ENCODE measurements at regions not wholly inside any gene's neighbourhood (a gene's known extent, or its start where the extent isn't known, plus 50 kb on each side); places are given as distances from the start of the nearest gene placed in this dataset.
A peak's percentile ranks its signal among the peaks of the same experiment; 100 is the strongest.
"Not testable (repeated sequence)": the region's sequence is repeated elsewhere in the genome, so short reads cannot be mapped to it uniquely, and the experiment has no call there.

DNA sequence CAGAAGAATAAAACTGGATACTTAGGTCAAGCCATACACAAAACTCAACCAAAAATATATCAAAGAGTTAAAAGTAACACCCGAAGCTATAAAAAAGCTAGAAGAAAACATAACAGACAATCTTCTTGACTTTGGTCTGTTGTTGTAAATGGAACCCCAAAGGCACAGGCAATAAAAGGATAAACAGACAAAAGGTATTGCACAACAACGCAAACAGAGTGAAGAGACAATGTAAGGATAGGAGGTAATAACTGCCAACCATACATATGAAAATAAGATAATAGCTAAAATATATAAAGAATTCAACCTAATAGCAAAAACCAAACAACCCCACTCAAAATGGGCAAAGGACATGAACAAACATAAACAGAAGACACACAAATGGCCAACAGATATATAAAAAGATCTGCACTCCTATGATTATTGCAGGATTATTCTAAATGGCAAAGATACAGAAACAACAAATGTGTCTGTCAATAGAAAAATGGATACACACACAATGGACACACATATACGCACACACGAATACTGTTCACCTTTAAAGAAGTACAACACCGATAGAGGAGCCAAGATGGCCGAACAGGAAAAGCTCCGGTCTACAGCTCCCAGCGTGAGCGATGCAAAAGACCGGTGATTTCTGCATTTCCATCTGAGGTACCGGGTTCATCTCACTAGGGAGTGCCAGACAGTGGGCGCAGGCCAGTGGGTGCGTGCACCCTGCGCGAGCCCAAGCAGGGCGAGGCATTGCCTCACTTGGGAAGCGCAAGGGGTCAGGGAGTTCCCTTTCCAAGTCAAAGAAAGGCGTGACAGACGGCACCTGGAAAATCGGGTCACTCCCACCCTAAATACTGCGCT is 1137.1 kb downstream of the FSCB start:
- no peak for DNase-seq

DNA sequence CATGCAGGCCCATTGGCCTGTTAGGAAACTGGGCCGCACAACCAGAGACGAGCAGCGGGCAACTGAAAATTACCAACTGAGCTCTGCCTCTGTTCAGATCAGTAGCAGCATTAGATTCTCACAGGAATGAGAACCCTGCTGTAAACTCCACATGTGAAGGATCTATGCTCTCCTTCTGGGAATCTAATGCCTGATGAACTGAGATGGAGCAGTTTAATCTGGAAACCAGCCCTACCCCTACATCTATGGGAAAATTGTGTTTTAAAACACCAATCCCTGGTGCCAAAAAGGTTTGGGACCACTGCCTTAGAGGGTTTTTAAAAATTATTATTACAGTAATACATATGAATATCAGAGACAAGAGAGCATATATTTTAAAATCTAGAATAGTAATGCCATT is 1144.5 kb downstream of the FSCB start:
- DNase-seq, result no peak

DNA sequence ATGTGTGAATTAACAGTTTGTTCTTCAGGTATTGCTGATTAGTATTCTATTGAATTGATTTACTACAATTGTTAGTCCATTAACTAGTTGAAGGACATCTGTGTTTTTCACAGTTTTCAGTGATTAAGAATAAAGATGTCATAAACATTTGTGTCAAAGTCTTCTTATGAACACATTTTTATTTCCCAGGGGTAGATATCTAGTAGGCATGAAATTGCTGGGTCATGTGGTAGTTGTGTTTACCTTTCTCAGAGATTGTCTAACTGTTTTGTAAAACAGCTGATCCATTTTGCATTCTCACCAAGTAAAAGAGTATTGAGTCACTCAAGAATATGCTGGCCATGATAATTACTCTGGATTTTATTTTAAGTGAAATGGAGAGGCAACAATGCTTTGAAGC is 1145.3 kb downstream of the FSCB start:
- DNase-seq, result no peak

DNA sequence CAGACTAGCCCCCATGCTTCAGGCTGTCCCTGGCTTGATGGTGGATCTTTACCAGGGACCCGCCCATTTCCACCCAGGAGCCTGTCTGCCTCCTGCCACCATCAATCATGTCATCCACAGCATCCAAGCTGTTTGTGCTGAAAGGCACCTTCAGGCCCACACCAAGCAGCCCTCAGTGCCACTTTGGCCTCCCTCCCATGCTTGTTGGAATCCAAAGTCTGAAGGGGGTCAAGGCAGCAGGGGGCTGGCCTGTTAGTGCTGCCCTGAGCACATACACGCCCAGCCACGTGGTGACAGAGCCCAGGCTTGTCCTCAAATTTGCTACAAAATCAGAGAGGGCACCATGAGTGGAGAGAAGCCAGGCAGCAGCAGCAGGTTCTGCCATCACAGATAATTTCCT is 1146.8 kb downstream of the FSCB start:
- no peak for DNase-seq

DNA sequence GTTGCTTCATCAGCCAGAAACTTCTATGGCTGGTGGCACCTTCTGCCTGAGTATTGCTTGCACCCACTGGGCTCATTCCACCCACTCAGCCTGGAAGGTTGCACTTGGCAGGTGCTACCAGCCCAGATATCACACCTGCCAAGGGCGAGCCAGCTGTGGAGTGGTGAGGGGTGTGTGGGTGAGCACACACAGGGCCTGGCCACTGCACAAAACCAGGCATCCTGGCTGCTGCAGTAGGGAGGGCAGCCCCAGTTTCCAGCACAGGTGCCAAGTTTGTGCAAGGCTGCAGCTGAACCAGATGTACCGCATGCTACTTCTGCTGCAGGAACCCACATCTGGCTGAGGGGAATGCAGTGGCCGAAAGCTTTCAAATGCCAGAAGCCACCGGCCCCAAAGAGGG is 1147.8 kb downstream of the FSCB start:
- no peak for DNase-seq

DNA sequence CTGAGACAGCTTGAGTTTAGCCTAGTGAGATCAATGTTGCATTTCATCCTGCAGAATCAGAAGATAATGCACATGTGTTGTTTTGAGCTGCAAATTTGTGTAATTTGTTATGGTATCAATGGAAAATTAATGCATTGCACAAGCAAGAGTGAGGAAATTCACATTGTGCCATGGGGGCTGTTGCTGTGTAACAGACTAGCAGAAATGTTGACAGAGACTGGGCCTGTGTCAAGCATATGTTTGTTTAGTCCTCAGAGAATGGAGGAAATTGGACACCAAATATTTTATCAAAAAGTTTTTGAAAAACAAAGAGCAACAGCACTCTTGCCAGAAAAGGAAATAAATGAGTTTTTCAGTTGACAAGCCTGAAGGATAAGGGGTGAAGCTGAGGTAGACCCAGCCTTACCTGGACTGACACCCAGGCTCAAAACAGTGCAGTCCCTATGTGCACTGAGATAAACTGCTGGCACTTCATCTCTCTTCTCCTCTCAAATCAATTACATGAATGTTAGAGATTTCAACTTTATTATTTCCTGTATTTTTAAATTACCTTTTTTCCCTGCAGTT is 1150.0 kb downstream of the FSCB start:
- DNase-seq, result peak; percentile 22

DNA sequence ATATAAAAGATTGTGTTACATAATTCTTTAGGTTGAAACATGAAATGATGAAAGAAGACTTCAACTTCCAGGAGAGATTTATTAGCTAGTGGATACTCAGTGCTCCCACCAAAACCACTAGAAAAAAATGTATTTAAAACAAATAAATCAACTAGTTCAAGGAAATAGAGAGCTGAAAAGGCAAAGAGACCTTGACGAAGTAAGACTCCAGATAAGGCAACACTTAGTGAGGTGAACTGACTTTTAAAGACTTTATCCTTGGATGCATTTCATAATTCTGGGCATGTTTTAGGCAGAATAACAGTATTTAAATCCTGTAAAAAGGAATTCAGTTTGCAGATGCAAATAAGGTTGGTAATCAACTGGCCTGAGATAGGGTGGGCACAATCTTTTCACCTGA is 1150.7 kb downstream of the FSCB start:
- no peak for DNase-seq

DNA sequence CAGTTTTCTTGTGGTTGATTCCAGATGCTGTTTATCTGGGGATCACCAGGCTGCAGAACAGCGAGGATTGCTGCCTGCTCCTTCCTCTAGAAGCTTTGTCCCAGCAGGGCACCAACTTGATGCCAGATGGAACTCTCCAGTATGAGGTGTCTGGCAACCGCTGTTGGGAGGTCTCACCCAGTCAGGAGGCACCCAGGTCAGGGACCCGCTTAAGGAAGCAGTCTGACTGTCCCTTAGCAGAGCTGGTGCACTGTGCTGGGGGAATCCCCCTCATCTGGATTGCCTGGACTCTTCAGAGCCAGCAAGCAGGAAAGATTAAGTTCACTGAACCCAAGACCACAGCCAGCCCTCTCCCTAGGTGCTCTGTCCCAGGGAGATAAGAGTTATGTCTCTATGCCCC is 1165.2 kb downstream of the FSCB start:
- DNase-seq, result no peak

DNA sequence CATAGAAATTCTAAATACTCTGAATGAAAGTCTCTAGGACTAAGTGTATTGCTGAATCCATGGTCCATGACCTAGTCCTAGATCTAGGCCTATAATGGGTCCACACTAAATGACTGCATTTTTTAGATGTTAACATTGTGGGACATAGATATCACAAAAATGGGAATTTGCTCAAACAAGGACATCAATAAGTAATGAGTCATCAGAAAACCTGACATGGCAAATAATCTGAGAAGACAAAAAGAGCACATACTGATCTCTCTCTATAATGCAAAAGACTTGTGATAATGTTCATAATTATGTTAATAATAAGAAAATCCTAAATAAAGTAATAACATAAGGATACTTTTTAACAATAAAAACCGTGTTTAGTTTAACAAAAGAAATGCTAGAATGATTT is 1168.4 kb downstream of the FSCB start:
- no peak for DNase-seq

DNA sequence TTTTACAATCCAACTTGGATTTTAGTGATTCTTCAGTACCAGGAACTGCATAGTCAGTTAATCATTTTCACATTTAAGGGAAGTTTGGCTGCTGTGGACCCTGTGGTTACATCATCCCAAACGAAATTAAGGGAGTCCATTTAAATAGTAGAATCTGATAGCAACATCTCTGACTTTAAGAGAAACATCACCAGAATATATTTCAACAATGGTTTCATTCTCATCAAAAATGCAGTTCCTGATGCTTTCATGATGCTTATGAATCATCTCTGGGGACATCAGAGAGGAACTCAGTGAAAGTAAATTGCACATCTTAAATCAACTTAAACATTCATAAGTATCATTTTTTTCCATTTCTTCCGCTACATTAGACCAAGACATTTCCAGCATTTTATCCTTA is 1170.7 kb downstream of the FSCB start:
- DNase-seq, result no peak

DNA sequence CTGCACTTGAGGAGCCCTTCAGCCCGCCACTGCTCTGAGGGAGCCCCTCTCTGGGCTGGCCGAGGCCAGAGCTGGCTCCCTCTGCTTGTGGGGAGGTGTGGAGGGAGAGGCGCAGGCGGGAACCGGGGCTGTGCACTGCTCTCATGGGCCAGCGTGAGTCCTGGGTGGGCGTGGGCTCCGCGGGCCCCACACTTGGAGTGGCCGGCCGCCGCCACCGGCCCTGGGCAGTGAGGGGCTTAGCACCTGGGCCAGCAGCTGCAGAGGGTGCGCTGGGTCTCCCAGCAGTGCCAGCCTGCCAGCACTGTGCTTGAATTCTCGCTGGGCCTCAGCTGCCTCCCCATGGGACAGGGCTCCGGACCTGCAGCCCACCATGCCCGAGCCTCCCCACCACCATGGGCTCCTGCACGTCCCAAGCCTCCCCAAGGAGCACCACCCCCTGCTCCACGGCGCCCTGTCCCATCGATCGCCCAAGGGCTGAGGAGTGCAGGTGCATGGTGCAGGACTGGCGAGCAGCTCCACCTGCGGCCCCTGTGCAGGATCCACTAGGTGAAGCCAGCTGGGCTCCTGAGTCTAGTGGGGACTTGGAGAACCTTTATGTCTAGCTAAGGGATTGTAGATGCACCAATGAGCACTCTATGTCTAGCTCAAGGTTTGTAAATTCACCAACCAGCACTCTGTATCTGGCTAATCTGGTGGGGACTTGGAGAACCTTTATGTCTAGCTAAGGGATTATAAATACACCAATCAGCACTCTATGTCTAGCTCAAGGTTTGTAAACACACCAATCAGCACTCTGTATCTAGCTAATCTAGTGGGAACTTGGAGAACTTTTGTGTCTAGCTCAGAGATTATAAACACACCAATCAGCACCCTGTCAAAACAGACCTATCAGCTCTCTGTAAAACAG is 1180.3 kb downstream of the FSCB start:
- not testable (repeated sequence) for DNase-seq

DNA sequence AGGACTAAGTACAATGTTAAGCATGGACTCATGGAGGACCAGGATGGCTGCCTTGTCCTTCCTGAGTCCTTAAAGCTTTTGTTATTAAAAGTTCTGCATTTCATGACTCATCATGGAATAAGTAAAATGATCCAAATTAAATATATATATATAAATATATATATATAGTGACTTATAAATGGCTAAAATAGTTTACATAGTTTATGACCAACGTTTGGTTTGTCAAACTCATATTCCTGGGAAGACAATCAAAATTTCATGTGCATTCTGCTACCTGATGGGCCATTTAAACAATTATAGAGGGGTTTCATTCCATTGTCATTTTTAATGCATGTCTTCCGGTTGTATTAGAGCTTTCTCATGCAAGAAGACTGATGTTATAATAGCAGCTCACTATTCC is 1190.7 kb downstream of the FSCB start:
- no peak for DNase-seq

DNA sequence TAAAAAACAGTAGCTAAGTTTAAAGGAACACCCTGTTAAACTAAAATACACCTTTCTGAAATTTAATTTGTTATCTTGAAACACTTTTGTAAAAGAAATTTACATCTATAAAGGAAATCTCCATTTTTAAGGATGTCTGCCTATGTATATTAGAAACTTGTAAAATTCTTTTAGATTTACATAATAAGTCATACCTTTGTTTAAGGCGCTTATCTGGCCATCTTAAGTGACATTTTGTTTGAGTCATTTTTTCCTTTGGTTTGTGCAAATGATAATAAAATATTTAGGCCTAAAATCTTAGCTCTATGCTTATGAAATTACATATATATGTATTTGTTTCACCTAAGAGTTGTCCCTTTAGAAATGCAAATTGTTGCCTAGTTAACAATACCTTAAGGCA is 1193.4 kb downstream of the FSCB start:
- no peak for DNase-seq

DNA sequence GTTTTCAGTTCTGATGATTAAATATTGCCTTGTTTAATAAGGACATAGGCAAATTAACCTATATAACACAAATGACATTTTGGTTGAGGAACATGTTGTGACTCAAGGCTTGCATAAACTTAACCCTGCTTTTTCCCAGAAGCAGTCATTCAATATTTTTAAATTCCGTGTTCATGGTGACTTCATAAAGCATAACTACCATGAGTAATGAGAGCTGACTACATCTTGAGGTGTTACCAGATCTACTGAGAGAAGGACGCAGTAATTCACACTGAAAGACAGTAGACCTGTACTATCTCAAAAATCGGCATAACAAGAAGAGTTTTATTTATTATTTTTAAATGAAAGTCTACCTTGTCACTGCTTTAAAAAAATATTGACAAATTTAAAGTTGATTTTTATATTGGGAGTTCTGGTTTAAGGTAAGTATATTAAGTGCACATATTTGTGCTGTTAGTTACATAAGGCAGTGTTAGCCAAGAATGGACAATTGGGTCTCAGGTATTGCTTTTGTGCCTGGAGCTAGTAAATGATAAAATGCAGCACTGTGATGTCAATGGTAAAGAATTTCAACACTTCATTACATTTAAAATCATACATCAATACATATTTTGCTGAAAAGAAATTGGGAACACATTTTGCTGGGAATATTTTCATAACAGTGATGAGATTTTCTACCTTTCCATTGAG is 1198.5 kb downstream of the FSCB start:
- no peak for DNase-seq

DNA sequence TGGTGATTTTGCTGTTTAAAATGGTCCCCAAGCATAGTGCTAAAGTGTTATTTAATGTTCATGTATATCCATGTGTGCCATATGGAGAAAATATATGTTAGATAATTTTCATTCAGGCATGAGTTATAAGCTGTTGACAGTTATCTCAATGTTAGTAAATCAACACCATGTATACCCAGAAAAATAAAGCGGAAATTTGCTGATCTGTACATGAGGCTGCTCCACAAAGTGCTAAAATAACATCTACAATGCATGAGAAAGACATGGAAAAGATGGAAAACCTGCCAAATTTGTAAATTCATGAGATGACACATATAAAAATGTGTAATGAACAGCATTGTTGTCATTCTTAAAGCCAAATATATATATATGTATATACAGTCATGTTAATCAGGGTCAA is 1199.2 kb downstream of the FSCB start:
- no peak for DNase-seq

DNA sequence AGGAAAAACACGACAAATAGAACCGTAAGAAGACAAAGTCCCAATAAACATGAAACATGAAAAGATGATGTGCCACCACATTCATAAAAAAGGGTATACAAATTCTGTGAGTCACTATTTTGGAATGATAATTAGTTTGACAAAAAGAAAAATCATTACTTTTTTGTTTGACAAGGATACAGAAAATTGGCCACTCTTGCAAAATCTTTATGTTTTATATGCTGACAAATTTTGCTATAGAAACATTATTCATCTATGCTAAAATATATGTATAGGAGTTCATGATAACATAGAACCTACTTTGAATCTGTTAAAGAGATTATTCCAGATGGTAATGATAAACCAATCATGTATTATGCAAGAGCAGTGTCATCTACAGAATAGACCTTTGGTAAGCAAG is 1201.0 kb downstream of the FSCB start:
- no peak for DNase-seq

DNA sequence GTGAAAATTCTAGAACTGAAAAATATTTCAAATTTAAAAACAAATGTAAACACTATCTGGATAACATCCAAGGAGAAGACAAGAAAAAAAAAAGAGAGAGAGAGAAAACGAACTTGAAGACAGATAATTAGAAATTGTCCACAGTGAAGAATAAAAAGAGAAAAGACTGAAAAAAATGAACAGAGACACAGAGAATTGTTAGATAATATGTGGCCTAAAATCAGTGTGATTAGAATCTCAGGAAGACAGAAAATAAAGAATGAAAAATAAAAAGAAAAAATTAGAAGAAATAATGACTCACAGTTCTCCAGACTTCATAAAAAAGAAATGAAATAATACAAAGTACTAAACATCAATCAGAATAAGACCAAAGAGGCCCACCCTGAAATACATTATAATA is 1209.3 kb downstream of the FSCB start:
- DNase-seq, result no peak

DNA sequence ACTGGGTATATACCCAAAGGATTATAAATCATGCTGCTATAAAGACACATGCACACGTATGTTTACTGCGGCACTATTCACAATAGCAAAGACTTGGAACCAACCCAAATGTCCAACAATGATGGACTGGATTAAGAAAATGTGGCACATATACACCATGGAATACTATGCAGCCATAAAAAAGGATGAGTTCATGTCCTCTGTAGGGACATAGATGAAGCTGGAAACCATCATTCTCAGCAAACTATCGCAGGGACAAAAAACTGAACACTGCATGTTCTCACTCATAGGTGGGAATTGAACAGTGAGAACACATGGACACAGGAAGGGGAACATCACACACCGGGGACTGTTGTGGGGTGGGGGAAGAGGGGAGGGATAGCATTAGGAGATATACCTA is 1211.0 kb downstream of the FSCB start:
- not testable (repeated sequence) for DNase-seq

DNA sequence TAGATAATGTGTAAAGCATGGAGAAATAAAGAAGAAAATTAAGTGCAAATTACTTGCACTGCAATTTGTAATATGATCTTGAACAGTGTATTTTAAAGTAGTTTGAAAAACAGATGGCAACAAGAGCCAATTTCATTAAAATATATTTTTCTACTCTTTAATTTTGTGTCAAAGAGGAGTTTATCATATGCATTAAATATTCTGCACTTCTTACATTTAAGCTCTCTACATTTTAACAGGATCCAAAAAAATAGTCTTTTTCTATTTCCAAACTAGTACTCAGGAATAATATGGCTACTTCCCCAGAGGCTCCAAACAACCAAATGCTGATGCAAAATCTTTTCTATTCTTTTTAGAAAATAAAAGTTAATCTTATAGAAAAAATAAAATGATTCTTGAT is 1221.5 kb downstream of the FSCB start:
- peak; percentile 21 for DNase-seq

DNA sequence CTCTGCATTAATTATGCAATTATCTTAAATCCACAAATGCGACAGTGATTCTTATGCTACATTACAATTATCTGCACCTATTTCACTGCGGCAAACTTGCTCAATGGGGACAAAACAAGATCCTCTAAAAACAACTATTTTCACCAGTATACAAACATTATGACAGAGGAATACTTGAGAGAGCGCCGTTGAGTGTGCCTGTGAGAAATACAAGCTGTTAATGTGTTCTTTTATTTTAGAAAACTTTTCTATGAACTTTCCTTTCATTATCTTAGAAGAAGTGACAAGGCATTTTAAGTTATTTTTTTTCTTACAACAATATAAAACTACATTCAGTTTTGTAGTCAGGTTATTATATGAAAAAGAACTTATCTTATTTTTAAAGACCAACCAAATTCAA is 1247.0 kb downstream of the FSCB start:
- DNase-seq, result no peak

DNA sequence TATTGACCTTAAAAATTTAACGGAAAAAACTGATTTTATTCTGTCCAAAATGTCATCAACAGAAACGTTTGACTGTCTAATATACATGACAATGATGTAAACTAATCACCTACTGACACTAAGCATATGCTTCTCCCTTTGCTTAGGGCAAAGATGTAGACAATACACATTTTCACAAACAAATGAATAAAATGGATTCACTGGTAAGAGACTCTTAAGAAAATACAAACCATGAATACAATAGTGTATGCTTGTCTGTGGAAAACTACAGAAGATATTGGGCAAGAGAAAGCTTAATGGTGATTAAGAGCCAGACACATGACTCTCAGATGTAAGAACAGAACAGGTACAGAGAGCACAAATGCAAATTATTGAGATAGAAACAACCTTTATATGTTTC is 1248.7 kb downstream of the FSCB start:
- DNase-seq, result no peak

DNA sequence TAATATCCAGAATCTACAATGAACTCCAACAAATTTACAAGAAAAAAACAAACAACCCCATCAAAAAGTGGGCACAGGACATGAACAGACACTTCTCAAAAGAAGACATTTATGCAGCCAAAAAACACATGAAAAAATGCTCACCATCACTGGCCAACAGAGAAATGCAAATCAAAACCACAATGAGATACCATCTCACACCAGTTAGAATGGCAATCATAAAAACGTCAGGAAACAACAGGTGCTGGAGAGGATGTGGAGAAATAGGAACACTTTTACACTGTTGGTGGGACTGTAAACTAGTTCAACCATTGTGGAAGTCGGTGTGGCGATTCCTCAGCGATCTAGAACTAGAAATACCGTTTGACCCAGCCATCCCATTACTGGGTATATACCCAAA is 1250.1 kb downstream of the FSCB start:
- DNase-seq, result not testable (repeated sequence)

DNA sequence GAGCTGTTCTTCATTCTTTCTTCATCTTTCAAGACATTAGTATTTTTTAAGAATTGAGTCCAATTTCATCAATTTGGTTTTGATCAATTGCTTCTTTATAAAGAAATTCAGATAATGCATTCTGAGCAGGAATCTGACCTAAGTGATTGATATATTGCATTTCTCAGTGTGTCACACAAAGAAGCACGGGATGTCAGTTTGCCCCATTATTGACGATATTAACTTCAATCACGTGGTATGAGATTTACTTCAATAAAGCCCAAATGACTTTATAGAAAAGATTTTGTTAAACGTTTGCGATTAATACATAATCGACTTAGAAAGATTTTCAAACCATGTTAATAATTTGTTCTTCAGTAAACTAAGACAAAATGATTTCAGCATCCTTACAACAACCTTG is 1254.2 kb downstream of the FSCB start:
- no peak for DNase-seq
